ENCODE measurements at regions not wholly inside any gene's neighbourhood (a gene's known extent, or its start where the extent isn't known, plus 50 kb on each side); places are given as distances from the start of the nearest gene placed in this dataset.
A peak's percentile ranks its signal among the peaks of the same experiment; 100 is the strongest.

DNA sequence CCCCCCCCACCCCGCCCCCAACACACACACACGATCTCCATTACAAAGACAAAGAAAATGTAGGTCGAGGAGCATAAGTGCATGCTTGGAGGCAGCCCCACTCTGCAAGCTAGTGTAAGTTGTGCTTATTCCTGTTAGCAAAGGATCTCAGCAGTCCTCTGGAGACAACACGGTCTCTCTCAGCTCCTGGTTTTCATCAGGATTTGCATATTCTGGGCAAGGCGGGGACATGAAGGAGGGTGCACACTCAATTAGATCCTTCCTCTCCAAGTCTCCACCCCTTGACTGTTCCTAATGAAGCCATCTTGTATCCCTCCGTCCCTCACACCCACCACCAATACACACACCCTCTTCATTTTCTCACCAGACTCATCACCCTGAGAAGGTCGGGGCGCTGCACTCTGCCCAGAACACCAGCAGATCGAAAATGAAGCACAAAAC, 63.8 kb downstream of the MRPL46 start:
- peak; percentile 27 for DNase-seq (ENCODE audit: low spot score)

GRCh38 chr15:88401996-88402656, 65.1 kb downstream of the MRPL46 start:
- DNase-seq (ENCODE audit: low spot score), result peak; percentile 84

DNA sequence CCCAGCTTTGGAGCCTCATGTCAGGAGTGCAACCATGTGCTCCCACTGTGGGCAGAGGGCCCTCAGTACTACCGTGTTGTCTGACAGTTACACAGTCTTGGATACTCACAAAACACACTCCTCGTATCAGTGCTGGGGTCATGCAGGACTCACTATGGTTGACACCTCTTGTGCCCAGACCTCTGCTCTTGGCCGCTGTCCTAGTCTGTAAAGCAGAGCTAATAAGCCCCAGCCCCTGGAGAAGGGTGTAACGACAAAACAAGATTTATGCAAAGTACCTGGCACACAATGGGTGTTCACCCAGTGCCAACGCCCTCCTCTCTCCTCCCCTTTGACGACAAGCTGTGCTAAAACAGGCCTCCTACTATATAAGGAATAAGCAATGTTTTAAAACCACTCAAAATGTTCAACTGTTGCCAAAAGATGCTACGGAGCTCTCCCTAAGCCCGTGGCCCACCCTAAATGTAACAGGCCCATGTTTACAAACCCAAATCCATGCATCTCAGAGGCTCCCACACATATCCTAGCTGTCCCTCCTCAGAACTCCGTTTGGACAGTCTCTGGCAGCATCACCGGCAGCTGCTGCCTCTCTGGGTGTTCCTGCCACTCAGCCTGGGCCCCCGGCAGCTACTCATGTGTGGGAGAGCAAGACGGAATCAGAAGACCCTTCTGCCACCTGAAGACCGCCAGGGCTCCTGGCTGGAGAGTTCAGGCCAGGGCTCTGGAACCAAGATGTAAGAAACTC, 65.8 kb downstream of the MRPL46 start:
- peak; percentile 86 for DNase-seq (ENCODE audit: low spot score)

DNA sequence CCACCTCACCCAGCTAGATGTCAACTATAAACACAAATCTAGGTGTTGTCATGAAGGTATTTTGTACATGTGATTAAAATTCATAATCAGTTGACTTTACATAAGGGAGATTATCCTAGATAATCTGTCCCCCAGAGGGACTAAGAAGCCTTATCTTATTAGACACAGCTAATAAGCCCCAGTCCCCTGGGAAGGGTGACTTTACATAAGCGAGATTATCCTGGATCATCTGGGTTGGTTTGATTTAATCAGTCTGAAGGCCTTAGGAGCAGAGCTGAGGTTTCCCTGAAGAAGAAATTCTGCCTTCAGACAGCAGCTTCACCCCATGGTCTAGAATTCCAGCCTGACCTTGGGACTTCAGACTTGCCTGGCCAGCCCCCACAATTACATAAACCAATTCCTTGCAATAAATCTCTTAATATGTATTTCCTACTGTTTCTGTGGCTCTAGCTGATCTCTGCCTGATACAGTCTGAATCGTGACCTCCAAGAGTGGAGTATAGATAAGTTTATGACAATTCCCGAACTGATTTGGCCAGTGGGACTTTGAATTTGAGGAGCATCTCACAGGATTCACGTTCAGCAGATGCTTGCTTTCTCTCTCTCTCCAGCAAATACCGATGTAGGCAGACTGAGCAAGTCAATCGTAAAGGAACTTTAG, 66.5 kb downstream of the MRPL46 start:
- DNase-seq (ENCODE audit: low spot score), result peak; percentile 43

DNA sequence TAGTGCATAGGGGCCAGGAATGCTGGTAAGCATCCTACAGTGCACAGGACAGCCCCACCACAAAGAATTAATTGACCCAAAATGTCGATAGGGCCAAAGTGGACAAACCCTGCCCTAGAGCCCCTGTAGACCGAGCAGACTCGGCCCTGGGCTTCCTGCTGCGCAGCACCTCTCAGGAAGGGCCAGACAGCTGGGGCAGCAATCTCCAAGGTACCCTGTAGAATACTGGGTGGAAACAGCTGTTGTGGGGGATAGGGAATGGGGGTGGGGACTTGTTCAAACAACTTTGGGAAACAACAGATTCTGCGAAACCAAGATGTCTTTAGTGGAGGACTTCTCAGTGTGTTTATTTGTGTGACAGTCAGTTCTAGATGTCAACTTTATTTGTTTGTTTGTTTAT, 67.1 kb downstream of the MRPL46 start:
- no peak for DNase-seq (ENCODE audit: low spot score)

GRCh38 chr15:88399021-88399685, 68.0 kb downstream of the MRPL46 start:
- DNase-seq (ENCODE audit: low spot score), result no peak

- no peak for DNase-seq (ENCODE audit: low spot score)
These were observed 69.2 kb downstream of the MRPL46 start for GRCh38 chr15:88398011-88398410.

DNA sequence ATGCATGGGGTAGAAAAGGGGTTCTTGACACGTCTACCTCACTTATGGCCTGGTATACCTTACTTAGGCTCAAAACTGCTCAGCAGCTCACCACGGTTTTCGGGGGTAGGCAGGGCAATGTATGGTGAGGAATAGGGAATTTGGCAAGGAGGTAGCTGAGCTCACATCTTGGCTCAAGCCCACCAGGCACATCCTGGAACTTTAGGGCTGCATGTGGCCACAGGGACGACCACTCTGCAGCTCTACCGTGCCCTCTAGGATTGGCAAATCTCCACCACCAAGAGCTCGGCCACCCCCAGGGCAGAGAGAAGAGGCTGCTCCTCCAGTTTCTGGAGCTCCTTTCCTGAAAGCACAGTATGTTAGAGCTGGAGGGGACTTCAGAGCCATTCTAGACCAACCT, 69.7 kb downstream of the MRPL46 start:
- DNase-seq (ENCODE audit: low spot score), result no peak

DNA sequence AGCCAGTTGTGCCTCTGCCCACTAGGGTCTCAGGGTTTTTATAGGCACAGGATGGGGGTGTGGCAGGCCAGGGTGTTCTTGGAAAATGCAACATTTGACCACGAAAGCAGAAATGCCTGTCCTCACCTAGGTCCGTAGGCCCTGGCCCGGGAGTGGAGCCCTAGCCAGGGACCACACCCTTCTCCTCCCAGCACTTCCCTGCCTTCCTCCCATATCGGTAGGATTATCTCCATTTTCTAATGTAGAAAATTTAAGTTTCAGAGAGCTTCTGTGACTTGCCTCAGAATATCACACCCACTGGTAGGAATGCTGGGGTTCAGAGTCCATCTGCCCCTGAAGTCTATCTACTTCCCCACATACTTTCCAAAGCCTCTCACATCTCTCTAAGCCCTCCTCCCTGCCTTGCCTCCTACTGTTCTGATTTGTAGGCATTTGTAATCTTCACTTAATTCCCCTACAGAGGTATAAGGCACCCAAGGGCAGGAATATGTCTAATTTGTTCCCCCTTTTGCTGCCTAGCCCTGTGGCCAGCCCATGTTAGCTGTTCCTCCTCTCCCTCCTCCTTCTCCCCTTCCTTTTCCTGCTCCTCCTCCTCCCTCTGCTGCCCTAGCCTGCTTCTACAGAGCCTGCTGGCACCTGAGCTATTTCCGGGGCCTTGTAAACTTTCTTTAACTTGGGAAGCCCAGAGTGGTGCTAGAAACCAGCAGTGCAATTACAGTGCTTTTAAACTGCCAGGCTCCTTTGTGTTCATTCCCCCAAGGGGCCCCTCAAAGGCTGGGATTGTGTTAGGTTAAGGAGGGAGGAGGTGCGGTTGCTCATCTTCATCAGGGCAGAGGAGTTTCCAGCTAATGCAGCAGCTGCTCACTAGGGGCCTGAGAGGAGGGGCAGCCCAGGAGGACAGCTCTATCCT, 71.1 kb downstream of the MRPL46 start:
- DNase-seq (ENCODE audit: low spot score), result peak; percentile 56

DNA sequence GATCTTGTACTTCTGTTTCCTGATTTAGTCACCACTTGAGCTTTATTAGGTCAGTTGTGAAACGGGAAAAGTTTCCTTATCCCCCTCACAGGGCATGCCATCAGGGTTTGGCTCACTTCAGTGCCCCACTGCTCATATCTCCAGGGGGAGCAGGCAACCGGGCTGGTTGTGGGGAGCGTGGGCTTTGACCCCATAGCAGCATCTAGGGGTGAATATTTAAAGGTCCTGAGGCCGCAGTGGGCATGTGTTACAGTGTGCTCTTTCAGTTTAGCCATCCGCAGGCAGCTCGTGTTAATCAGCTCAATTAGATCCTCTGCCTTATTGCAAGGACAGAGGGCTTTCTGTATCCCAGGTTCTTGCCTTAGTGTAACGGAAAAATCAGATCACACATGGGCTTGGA, 71.9 kb downstream of the MRPL46 start:
- DNase-seq (ENCODE audit: low spot score), result no peak

- peak; percentile 20 for DNase-seq (ENCODE audit: low spot score)
These were observed 72.5 kb downstream of the MRPL46 start for GRCh38 chr15:88394553-88395145.

DNA sequence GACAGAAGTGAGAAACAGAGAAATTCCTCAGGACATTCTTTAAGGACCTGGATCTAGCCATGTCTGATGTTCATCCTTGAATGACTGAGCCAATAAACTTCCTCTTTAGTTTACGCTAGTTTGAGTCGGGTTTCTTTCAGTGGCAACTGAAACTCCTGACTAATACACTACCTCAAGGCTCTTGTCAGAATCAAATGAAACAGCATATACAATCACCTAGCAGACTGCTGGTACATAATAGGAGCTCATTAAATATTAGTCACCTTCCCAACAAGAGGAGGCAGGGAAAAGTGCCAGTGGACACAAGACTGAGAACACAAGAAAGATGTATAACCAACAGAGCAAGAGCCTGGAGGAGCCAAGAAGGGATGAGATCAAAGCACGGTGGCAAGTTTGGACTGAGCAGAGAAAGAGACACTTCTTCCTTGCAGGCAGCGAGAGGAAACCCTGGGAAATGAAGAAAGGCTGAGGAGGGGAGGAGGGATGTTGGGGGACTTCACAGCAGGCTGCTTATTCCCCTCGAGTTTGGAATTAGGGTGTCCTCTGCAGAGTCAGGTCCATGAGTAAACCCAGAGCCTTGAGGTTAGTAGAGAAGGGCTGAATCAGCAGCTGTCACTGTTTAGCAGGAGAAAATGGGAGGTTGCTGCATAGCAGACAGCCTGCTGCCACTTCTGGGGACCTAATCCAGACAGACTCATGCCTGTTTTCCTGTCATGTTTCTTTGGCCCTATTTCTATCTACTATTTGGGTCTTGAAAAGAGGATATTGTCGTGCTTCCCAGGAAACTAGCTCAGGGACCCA, 73.3 kb downstream of the MRPL46 start:
- no peak for DNase-seq (ENCODE audit: low spot score)

DNA sequence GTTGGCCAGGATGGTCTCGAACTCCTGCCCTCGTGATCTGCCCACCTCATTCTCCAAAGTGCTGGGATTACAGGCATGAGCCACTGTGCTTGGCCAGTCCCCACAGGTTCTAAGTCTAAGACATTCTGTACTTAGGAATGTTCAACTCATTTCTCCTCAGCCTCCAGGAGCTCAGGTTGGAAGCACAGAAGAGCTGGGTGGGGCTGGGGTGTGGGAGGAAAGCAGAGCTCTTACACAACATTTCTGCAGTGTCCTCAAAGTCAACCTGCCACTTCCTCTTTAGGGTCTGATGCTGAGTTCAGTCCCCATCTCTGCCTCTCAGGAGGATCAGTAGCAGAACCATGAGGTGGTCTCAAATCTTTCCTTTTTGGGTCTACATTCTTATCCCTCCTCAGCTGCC, 75.5 kb downstream of the MRPL46 start:
- no peak for DNase-seq (ENCODE audit: low spot score)

DNA sequence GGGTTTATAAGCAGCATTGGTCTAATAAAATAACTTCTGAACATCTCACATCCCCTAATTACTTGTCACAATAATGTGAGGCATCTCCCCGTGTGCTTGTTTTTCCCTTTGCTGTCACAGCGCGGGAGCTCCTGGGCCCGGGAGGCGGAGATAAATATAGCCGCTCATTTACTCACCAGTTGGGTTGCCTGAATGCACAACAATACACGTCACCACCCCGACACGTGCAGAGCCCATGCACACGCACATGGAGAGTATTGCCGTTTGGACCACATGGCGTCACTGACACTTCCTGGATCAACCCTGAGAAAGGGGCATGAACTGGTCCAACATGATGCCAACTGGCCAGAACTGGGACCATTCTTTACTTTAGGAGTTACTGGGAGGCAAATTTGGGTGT, 76.2 kb downstream of the MRPL46 start:
- no peak for DNase-seq (ENCODE audit: low spot score)

DNA sequence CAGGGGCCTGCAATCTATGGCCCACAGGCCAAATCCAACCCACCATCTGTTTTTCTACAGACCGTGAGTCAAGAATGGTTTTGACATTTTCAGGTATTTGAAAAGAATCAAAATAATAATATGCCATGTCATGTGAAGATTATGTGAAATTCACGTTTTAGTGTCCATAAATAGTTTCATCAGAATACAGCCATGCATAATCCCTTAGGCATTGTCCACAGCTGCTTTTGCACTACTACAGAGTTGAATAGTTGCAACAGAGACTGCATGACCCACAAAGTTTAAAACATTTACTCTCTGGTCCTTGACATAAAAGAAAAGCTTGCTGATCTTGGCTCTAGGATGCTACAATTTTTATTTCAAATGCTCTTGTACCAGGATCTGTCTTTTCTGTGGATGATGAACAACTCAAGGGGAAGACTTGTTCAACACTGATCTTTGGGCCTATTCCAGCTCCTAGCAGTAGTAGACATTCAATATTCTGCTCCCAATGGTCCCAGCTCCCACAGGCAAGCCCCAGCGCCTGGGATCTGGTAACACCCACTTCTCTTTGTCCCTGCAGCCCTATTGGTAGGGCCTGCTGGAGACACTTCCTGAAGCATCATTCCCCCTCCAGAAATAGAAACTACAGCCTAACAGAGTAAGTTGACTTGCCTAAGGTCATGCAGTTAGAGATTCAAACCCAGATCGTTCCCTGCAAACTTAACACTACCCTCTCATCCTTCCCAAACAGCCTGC, 76.9 kb downstream of the MRPL46 start:
- no peak for DNase-seq (ENCODE audit: low spot score)

DNA sequence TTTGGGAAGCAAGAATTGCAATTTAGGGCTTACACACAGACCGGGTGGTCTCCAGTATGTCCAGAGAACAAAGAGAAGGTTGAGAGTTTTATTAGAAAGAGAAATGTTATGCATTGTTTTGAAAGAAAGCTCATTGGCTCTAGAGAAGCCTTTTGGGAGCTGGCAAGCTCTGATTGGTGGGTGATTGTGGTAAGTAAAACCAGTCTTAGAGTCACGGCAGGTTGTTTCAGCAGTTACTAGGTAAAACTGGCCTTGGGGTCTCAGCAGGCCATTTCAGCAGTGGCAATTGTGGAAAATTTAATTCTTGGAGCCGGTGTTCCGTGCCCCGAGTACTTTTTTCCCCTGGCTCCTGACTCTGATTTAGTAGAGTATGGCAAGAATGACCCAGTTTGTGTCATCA, 78.1 kb downstream of the MRPL46 start:
- no peak for DNase-seq (ENCODE audit: low spot score)

DNA sequence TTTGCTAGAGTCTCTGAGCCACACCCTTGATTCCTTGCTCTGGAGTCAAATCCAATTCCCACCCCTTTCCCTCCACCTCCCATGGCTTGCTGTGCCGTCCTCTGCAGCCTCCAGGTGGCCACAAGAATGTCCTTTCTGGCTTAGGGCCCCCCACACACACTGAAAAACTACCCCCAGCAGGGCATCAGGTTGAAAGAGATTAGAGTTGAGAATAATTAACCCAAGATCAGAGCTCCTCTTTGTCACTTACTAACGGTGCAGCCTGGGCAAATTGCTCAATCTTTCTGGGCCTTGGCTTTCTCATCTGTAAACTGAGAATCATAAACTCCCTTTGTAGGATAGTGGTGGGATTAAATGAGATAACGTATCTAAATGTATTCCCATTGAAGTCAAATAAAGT, 78.5 kb downstream of the MRPL46 start:
- DNase-seq (ENCODE audit: low spot score), result no peak

DNA sequence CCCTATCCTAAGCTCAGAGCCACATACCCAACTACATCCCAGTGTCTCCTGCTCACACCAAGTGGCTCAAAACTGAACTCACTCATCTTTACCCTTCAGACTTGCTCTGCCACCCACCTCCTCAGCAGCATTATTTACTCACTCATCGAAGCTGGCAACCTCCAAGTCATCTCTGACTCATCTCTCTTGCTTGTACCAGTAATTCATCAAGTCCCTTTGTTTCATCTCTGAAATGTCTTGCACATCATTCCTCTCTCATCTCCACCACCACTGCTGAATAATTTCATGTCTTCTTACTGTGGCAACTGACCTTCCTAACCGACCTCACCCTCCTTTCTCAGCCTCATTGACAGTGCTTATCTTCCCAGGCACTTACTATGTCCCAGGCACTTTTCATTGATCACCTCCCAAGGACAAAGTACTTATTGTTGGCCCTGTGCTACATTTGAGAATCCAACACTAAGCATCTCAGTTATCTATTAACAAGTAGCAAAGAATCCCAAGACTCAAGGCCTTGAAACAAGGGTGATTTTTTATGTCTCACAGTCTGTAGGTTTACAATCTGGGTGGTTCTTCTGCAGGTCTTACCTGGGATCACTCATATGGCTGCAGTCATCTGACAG, 82.0 kb downstream of the MRPL46 start:
- no peak for DNase-seq (ENCODE audit: low spot score)

GRCh38 chr15:88383354-88383753, 83.8 kb downstream of the MRPL46 start:
- no peak for DNase-seq (ENCODE audit: low spot score)
